Upper lobe of right lung (tissue), 1 donor: ENCODE measurements at regions not wholly inside any gene's neighbourhood (a gene's known extent, or its start where the extent isn't known, plus 50 kb on each side); places are given as distances from the start of the nearest gene placed in this dataset.

Experiments used
- ATAC-seq: fragments of 200-7000 bp; cut with Tn5 transposase; one replicate; pipeline ENCODE4 v1.9.1; 2020; ENCODE audit warnings: mild to moderate bottlenecking, moderate library complexity
- DNase-seq: peaks from one replicate; pipeline ENCODE4 v3.0.0-alpha.2; 2020
- H3K27ac ChIP-seq: fragments of 200-600 bp; one replicate; pipeline ENCODE4 v1.8.0; 2022
- H3K27me3 ChIP-seq: fragments of 200-600 bp; one replicate; pipeline ENCODE4 v1.8.0; 2022; ENCODE audit warnings: mild to moderate bottlenecking
- H3K36me3 ChIP-seq: fragments of 200-600 bp; one replicate; pipeline ENCODE4 v1.8.0; 2022
- H3K4me1 ChIP-seq: fragments of 200-600 bp; one replicate; pipeline ENCODE4 v1.8.0; 2022
- H3K4me3 ChIP-seq: fragments of 200-600 bp; one replicate; pipeline ENCODE4 v1.8.0; 2022; ENCODE audit warnings: mild to moderate bottlenecking
- H3K9me3 ChIP-seq: fragments of 200-600 bp; one replicate; pipeline ENCODE4 v1.8.0; 2022
- CTCF ChIP-seq: fragments of 200-600 bp; IDR thresholded peaks from one replicate; pipeline ENCODE4 v1.8.0; 2022; ENCODE audit warnings: antibody characterized with exemption
- intact Hi-C: fragments of 100-400 bp; cut with DNase I; formaldehyde crosslinking; loops from one replicate; pipeline ENCODE4 v1.11.0; 2022
- donor health status: DM: no; HTN: yes; CAD: no; lungs with severe emphysema.

GRCh38 chr20:53678990-53679596 is 85.5 kb upstream of the ZNF217 start:
- Histone ChIP-seq H3K4me1 (peaks cover 13% of the 10 kb centered on the region), H3K4me3 (no peak overlapping the region), H3K9me3 (no peaks in the 10 kb centered on the region), H3K27ac (no peak overlapping the region), H3K36me3 (no peaks in the 10 kb centered on the region), H3K27me3 (no peaks in the 10 kb centered on the region)
- no peak for TF ChIP-seq CTCF
- intact Hi-C loops, result no loop called here
- ATAC-seq, result no peak
- no peak for DNase-seq

- no peak overlapping the region for H3K27ac ChIP-seq
- ATAC-seq (no peak), DNase-seq (no peak)
- intact Hi-C loops, result no loop called here
- no peaks in the 10 kb centered on the region for H3K27me3 ChIP-seq
- H3K4me1 ChIP-seq, result peaks cover 13% of the 10 kb centered on the region
- H3K36me3 ChIP-seq, result no peaks in the 10 kb centered on the region
- H3K4me3 ChIP-seq, result no peak overlapping the region
- no peaks in the 10 kb centered on the region for H3K9me3 ChIP-seq
- no peak for TF ChIP-seq CTCF
Observed at GRCh38 chr20:53678315-53678989, 84.8 kb upstream of the ZNF217 start.

- no peaks in the 10 kb centered on the region for H3K9me3 ChIP-seq
- DNase-seq (peak; percentile 38), ATAC-seq (peak; percentile 68)
- H3K4me3 ChIP-seq, result no peak overlapping the region
- TF ChIP-seq CTCF, result no peak
- H3K36me3 ChIP-seq, result no peaks in the 10 kb centered on the region
- peaks cover 13% of the 10 kb centered on the region for H3K4me1 ChIP-seq
- intact Hi-C loops, result no loop called here
- no peak overlapping the region for H3K27ac ChIP-seq
- no peaks in the 10 kb centered on the region for H3K27me3 ChIP-seq
Observed at GRCh38 chr20:53677447-53678314, 84.0 kb upstream of the ZNF217 start.

GRCh38 chr20:53676987-53677386 is 83.3 kb upstream of the ZNF217 start:
- no peak for TF ChIP-seq CTCF

GRCh38 chr20:53676519-53676822 is 82.8 kb upstream of the ZNF217 start:
- no peak for TF ChIP-seq CTCF
- DNase-seq (no peak), ATAC-seq (no peak)
- Histone ChIP-seq H3K4me3 (no peak overlapping the region), H3K4me1 (peaks cover 13% of the 10 kb centered on the region), H3K27me3 (no peaks in the 10 kb centered on the region), H3K27ac (no peak overlapping the region), H3K9me3 (no peaks in the 10 kb centered on the region), H3K36me3 (no peaks in the 10 kb centered on the region)
- intact Hi-C loops, result no loop called here

More at GRCh38 chr20:53676987-53677386, 83.3 kb upstream of the ZNF217 start:
- H3K9me3 ChIP-seq, result no peaks in the 10 kb centered on the region
- H3K27ac ChIP-seq, result no peak overlapping the region
- no peaks in the 10 kb centered on the region for H3K36me3 ChIP-seq
- H3K27me3 ChIP-seq, result no peaks in the 10 kb centered on the region
- intact Hi-C loops, result no loop called here
- DNase-seq, result no peak
- ATAC-seq, result no peak
- peaks cover 13% of the 10 kb centered on the region for H3K4me1 ChIP-seq
- no peak overlapping the region for H3K4me3 ChIP-seq
